GM18868 (cell line): ENCODE measurements at regions not wholly inside any gene's neighbourhood (a gene's known extent, or its start where the extent isn't known, plus 50 kb on each side); places are given as distances from the start of the nearest gene placed in this dataset.
"Not testable (repeated sequence)": the region's sequence is repeated elsewhere in the genome, so short reads cannot be mapped to it uniquely, and the experiment has no call there.

Experiments used
- ATAC-seq: cut with Tn5 transposase; IDR thresholded peaks from one replicate; pipeline ENCODE4 v1.9.1; 2021; ENCODE audit warnings: mild to moderate bottlenecking, moderate library complexity; ENCODE audit not compliant: unreplicated experiment

- ATAC-seq = no peak
These were observed 557.0 kb upstream of the GNPDA2 start for GRCh38 chr4:45283352-45283751.

- ATAC-seq = no peak
These were observed 553.8 kb upstream of the GNPDA2 start for GRCh38 chr4:45280121-45280520.

- no peak for ATAC-seq
These were observed 549.5 kb upstream of the GNPDA2 start for GRCh38 chr4:45275862-45276261.

GRCh38 chr4:45248106-45248505, 521.8 kb upstream of the GNPDA2 start:
- not testable (repeated sequence) for ATAC-seq

- ATAC-seq = no peak
These were observed 515.6 kb upstream of the GNPDA2 start for GRCh38 chr4:45241976-45242375.

GRCh38 chr4:45229206-45229605, 502.9 kb upstream of the GNPDA2 start:
- ATAC-seq = no peak

- ATAC-seq = no peak
These were observed 489.7 kb upstream of the GNPDA2 start for GRCh38 chr4:45215976-45216542.

- ATAC-seq = not testable (repeated sequence)
These were observed 482.1 kb upstream of the GNPDA2 start for GRCh38 chr4:45208476-45208875.

GRCh38 chr4:45207864-45208331, 481.5 kb upstream of the GNPDA2 start:
- not testable (repeated sequence) for ATAC-seq

GRCh38 chr4:45207241-45207863, 481.0 kb upstream of the GNPDA2 start:
- not testable (repeated sequence) for ATAC-seq

- no peak for ATAC-seq
These were observed 473.4 kb upstream of the GNPDA2 start for GRCh38 chr4:45199736-45200135.

- no peak for ATAC-seq
These were observed 462.1 kb upstream of the GNPDA2 start for GRCh38 chr4:45188501-45188900.

GRCh38 chr4:45186249-45186648, 459.9 kb upstream of the GNPDA2 start:
- no peak for ATAC-seq

GRCh38 chr4:45183905-45184304, 457.5 kb upstream of the GNPDA2 start:
- ATAC-seq = no peak

GRCh38 chr4:45172636-45173035, 446.3 kb upstream of the GNPDA2 start:
- no peak for ATAC-seq

GRCh38 chr4:45160951-45161350, 434.6 kb upstream of the GNPDA2 start:
- ATAC-seq = no peak

- ATAC-seq = no peak
These were observed 428.9 kb upstream of the GNPDA2 start for GRCh38 chr4:45155081-45155777.

- ATAC-seq = no peak
These were observed 421.5 kb upstream of the GNPDA2 start for GRCh38 chr4:45147866-45148265.

- ATAC-seq = no peak
These were observed 404.7 kb upstream of the GNPDA2 start for GRCh38 chr4:45131020-45131419.

- no peak for ATAC-seq
These were observed 396.1 kb upstream of the GNPDA2 start for GRCh38 chr4:45122406-45122805.

GRCh38 chr4:45121426-45121975, 395.1 kb upstream of the GNPDA2 start:
- no peak for ATAC-seq

- peak; percentile 93 for ATAC-seq
These were observed 393.8 kb upstream of the GNPDA2 start for GRCh38 chr4:45120163-45120562.
